ENCODE measurements at regions not wholly inside any gene's neighbourhood (a gene's known extent, or its start where the extent isn't known, plus 50 kb on each side); places are given as distances from the start of the nearest gene placed in this dataset.

DNA sequence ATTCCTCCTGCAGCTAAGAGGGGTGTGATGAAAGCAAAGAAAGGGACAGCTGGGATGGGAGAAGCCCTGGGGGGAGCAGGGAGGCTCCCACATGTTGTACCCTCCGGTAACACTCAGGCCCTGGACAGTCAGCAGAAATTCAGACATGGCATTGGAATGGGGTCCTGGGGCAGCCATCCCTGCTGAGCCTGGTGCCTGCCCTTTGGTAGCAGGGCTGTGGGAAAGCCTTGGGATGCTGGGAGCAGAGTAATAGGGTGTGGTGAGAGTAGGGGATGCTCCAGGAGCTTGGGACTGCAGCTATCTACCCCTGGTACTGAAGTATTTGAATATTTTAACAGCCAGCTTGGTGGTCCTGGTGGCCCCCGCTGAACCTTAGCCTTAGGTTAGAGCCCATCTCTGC is 56.8 kb downstream of the FAM241B start:
- TF ChIP-seq, protein P1, sequence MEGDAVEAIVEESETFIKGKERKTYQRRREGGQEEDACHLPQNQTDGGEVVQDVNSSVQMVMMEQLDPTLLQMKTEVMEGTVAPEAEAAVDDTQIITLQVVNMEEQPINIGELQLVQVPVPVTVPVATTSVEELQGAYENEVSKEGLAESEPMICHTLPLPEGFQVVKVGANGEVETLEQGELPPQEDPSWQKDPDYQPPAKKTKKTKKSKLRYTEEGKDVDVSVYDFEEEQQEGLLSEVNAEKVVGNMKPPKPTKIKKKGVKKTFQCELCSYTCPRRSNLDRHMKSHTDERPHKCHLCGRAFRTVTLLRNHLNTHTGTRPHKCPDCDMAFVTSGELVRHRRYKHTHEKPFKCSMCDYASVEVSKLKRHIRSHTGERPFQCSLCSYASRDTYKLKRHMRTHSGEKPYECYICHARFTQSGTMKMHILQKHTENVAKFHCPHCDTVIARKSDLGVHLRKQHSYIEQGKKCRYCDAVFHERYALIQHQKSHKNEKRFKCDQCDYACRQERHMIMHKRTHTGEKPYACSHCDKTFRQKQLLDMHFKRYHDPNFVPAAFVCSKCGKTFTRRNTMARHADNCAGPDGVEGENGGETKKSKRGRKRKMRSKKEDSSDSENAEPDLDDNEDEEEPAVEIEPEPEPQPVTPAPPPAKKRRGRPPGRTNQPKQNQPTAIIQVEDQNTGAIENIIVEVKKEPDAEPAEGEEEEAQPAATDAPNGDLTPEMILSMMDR (IDR thresholded peaks at IDR 0.05): no peak
- TF ChIP-seq EP300 (IDR thresholded peaks at IDR 0.05) (no peak), POLR2AphosphoS5 (IDR thresholded peaks at IDR 0.05) (no peak), POLR2A (IDR thresholded peaks at IDR 0.05; ENCODE audit: low read depth) (no peak)
